ENCODE measurements at regions not wholly inside any gene's neighbourhood (a gene's known extent, or its start where the extent isn't known, plus 50 kb on each side); places are given as distances from the start of the nearest gene placed in this dataset.
"Not testable (repeated sequence)": the region's sequence is repeated elsewhere in the genome, so short reads cannot be mapped to it uniquely, and the experiment has no call there.

DNA sequence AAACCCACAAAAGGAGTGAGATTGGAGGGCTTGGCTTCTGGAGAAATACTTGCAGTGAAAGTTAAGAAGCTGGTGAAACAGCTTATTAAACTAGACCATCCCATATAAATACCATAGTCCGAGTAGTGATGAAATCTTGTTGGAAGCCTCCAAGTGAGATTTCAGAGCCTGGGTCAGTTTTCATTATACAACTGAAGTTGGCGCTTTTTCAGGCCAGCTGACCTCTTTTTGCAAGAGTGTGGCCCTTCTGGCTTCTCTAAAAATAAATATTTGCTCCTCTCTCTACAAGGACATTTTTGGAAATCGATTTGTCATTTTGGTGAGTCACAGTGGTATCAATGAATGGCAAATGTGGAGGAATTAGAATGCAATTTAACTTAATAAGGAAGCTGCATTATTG, 51.2 kb upstream of the THRB start:
- DNase-seq (ENCODE audit: low read depth in 3 of 3) = no peak

DNA sequence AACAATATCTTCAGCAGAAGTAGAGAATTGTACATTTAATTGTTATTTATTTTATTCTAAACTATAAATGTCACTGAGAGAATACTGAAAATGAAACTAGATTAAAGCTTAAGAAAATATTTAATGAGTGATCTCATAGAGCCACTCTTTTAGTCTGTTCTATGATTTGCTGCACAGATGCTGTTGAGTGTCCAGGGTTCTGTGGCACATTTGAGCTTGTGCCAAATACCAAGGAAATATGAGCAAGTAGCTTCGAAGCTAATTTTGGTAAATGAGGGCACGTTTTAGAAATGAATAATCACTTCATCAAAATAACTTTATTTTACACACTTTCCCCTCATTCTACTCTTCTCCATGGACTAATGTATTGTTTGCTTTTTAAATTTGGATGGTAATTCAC, 53.6 kb upstream of the THRB start:
- DNase-seq (ENCODE audit: low read depth in 3 of 3) = no peak

GRCh38 chr3:24550588-24550987, 55.9 kb upstream of the THRB start:
- no peak for DNase-seq (ENCODE audit: low read depth in 3 of 3)

GRCh38 chr3:24551626-24552025, 57.0 kb upstream of the THRB start:
- no peak for DNase-seq (ENCODE audit: low read depth in 3 of 3)

DNA sequence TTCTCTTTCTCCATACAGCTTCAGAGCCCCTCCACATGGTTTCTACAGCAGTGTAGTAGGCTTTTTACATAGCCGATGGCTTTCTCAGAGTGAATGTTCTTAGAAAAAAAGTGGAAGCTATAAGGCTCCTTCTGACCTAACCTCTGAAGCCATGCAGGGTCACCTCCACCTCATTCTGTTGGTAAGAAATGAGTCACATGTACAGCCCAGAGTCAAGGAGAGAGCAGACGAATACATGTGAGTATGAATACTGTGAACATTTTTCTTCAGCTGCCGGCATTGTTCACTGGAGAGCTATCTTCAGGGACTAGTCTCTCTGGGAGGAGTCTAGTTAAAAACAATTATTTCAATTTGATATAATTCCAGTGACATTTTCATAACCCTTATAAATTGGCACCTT, 68.2 kb upstream of the THRB start:
- no peak for DNase-seq (ENCODE audit: low read depth in 3 of 3)

DNA sequence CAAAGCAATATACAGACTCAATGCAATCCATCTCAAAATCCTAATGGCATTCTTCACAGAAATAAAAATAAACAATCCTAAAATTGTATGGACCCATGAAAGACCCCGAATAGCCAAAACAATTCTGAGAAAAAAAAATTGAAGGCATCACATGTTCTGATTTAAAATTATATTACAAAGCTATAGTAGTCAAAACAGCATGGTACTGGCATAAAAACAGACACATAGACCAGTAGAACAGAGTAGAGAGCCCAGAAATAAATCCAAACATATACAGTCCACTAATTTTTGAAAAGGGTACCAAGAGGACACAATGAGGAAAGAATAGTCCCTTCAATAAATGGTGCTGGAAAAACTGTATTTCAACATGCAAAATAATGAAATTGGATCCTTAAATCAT, 70.4 kb upstream of the THRB start:
- DNase-seq (ENCODE audit: low read depth in 3 of 3) = no peak

- no peak for DNase-seq (ENCODE audit: low read depth in 3 of 3)
Observed at GRCh38 chr3:24565656-24566055, 71.0 kb upstream of the THRB start.

GRCh38 chr3:24566927-24567326, 72.3 kb upstream of the THRB start:
- no peak for DNase-seq (ENCODE audit: low read depth in 3 of 3)

- DNase-seq (ENCODE audit: low read depth in 3 of 3) = not testable (repeated sequence)
Observed at GRCh38 chr3:24572409-24572808, 77.8 kb upstream of the THRB start.

GRCh38 chr3:24573576-24573975, 78.9 kb upstream of the THRB start:
- DNase-seq (ENCODE audit: low read depth in 3 of 3) = no peak

DNA sequence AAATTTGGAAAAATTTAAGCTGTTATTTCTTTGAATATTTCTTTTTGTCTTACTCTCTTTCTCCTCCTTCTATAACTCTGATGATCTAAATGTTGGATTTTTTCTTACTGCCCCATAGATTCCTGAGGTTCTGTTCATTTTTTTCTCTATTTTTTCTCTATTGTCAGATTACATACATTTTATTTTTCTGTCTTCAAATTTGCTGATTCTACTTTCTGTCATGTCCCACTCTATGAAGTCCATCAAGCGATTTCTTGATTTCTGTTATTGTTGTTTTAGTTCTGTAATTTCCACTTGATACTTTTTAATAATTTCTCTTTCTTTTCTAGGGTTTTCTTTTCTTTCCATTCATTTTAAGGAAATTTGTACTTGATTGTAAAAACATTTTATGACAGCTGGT, 83.7 kb upstream of the THRB start:
- no peak for DNase-seq (ENCODE audit: low read depth in 3 of 3)

DNA sequence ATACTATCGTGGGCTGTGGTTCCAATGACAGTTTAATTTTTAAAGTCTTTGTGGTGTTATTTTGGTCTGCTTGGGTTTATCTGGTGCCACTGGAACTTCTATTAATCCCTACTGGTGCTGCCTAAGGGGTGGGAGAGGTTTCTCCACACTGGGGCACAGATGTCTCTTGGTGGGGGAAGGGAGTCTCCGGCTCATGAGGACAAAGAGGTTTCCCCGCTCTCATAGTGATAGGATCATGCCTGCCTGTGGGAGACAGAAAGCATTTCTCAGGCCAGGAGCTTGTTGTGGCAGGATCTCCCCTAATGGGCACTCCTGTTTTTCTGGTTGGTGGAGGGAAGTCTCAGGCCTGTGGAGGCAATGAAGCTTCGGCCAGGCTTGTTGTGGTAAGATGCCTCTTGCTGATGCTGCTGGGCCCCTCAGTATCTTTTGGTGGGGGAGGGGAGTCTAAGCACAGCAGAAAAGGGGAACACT, 84.3 kb upstream of the THRB start:
- DNase-seq (ENCODE audit: low read depth in 3 of 3) = no peak

DNA sequence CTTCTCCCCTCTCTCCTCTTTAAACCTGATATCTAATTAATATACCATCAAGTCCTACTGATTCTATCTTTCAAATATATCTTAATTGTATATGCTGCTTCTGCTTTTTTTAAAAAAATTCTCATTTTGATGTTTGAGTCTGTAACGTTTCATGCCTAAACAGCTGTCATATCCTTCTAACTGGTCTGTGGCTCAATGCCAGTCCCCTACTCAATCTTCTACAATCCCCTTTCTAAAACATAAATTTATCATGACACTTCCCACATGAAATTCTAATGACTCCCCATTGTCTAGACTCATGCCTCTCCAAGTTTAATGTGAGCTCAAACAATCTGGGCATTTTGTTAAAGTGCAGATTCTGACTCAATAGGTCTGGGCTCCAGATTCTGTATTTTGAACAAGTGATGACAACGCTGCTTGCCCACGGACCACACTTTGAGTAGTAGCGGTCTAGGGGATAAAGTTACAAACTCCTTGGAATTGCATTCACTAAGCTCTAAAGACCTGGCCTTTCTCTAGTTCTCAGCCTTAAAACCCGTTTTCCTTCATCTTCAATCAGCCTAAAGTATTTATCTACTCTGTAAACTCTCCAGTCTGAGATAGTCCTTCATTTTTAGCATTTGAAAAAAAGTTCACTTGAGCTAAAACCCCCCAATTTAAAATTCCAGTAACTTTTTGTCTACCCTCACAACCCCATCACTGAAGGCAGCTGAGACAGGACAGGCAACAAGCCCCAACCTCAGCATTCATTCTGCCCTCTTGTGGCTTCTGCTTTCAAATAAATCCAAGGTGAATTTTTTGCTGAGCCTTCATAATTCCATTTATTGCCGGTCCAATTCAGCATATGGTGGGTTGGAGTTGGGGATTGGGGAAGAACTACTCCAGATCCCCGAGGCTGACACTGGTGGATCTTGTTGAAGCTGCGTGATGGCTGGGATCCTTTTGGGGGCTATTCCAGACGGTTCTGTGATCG, 88.1 kb upstream of the THRB start:
- no peak for DNase-seq (ENCODE audit: low read depth in 3 of 3)

DNA sequence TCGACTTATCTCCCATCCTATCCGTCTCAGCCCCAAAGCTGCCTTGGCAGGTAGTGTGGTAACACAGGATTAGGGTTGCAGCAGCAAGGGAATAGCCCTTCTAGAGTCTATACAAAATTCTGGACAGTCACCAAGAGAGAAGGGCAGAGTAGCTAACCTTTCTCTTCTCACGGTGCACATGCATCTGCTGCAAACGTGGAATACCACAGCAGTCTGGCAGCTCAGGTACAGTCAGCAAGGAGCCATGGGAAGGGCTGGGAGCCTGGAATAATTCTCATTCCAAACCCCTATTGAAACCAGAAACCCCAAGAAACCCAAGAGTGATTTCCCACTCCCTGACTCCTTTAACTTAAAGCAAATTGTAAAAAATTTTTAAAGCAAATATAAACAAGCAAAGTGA, 92.3 kb upstream of the THRB start:
- DNase-seq (ENCODE audit: low read depth in 3 of 3) = no peak

GRCh38 chr3:24588629-24589512, 94.2 kb upstream of the THRB start:
- no peak for DNase-seq (ENCODE audit: low read depth in 3 of 3)

GRCh38 chr3:24589513-24589851, 94.8 kb upstream of the THRB start:
- no peak for DNase-seq (ENCODE audit: low read depth in 3 of 3)

- no peak for DNase-seq (ENCODE audit: low read depth in 3 of 3)
Observed at GRCh38 chr3:24589931-24590880, 95.6 kb upstream of the THRB start.

GRCh38 chr3:24591191-24591590, 96.5 kb upstream of the THRB start:
- DNase-seq (ENCODE audit: low read depth in 3 of 3) = no peak

GRCh38 chr3:24591661-24592555, 97.3 kb upstream of the THRB start:
- DNase-seq (ENCODE audit: low read depth in 3 of 3) = no peak

GRCh38 chr3:24594161-24594560, 99.5 kb upstream of the THRB start:
- no peak for DNase-seq (ENCODE audit: low read depth in 3 of 3)

- DNase-seq (ENCODE audit: low read depth in 3 of 3) = no peak
Observed at GRCh38 chr3:24595796-24596195, 101.1 kb upstream of the THRB start.

Data from stimulated activated CD4-positive, alpha-beta T cell treated with anti-CD3 and anti-CD28 coated beads, TNF-alpha, amount 100 ng/mL, for 4 hours (primary cell).